KOPT-K1 (cell line): ENCODE measurements at regions not wholly inside any gene's neighbourhood (a gene's known extent, or its start where the extent isn't known, plus 50 kb on each side); places are given as distances from the start of the nearest gene placed in this dataset.

Experiments used
- H3K27ac ChIP-seq: fragments of 200-600 bp; sonication (generic); 2 replicates; pipeline ENCODE4 v1.5.1; 2016; ENCODE audit warnings: antibody characterized with exemption, mild to moderate bottlenecking, low read depth, low read length; ENCODE audit not compliant: poor library complexity, severe bottlenecking
- H3K36me3 ChIP-seq: fragments of 200-600 bp; sonication (generic); 2 replicates; pipeline ENCODE4 v1.5.1; 2017; ENCODE audit warnings: antibody characterized with exemption, mild to moderate bottlenecking, low read length, moderate library complexity; ENCODE audit not compliant: insufficient read depth
- H3K9me3 ChIP-seq: fragments of 200-600 bp; sonication (generic); 2 replicates; pipeline ENCODE4 v1.5.1; 2017; ENCODE audit warnings: antibody characterized with exemption, low read length, mild to moderate bottlenecking; ENCODE audit not compliant: insufficient read depth, poor library complexity, severe bottlenecking

- no peak overlapping the region for H3K27ac ChIP-seq
- H3K9me3 ChIP-seq, result no peaks in the 10 kb centered on the region
- H3K36me3 ChIP-seq, result no peaks in the 10 kb centered on the region
These were observed 63.0 kb downstream of the C5orf15 start for GRCh38 chr5:133905424-133905823.

- no peak overlapping the region for H3K27ac ChIP-seq
- H3K9me3 ChIP-seq, result no peaks in the 10 kb centered on the region
- no peaks in the 10 kb centered on the region for H3K36me3 ChIP-seq
These were observed 63.8 kb downstream of the C5orf15 start for GRCh38 chr5:133904641-133905040.

GRCh38 chr5:133902511-133903118 lies 65.8 kb downstream of the C5orf15 start:
- H3K9me3 ChIP-seq, result no peaks in the 10 kb centered on the region
- H3K27ac ChIP-seq, result no peak overlapping the region
- no peaks in the 10 kb centered on the region for H3K36me3 ChIP-seq

GRCh38 chr5:133900534-133901270 lies 67.7 kb downstream of the C5orf15 start:
- Histone ChIP-seq H3K27ac (no peak overlapping the region), H3K9me3 (no peaks in the 10 kb centered on the region), H3K36me3 (no peaks in the 10 kb centered on the region)

GRCh38 chr5:133899506-133899905 lies 68.9 kb downstream of the C5orf15 start:
- Histone ChIP-seq H3K27ac (no peak overlapping the region), H3K36me3 (no peaks in the 10 kb centered on the region), H3K9me3 (no peaks in the 10 kb centered on the region)

- H3K9me3 ChIP-seq, result no peaks in the 10 kb centered on the region
- no peaks in the 10 kb centered on the region for H3K36me3 ChIP-seq
- H3K27ac ChIP-seq, result no peak overlapping the region
These were observed 70.0 kb downstream of the C5orf15 start for GRCh38 chr5:133898440-133898839.

GRCh38 chr5:133897431-133897830 lies 71.0 kb downstream of the C5orf15 start:
- H3K27ac ChIP-seq, result no peak overlapping the region
- no peaks in the 10 kb centered on the region for H3K9me3 ChIP-seq
- no peaks in the 10 kb centered on the region for H3K36me3 ChIP-seq

GRCh38 chr5:133896873-133897272 lies 71.6 kb downstream of the C5orf15 start:
- H3K27ac ChIP-seq, result no peak overlapping the region
- H3K36me3 ChIP-seq, result no peaks in the 10 kb centered on the region
- no peaks in the 10 kb centered on the region for H3K9me3 ChIP-seq

- no peaks in the 10 kb centered on the region for H3K36me3 ChIP-seq
- H3K27ac ChIP-seq, result no peak overlapping the region
- H3K9me3 ChIP-seq, result no peaks in the 10 kb centered on the region
These were observed 72.2 kb downstream of the C5orf15 start for GRCh38 chr5:133895979-133896845.

GRCh38 chr5:133894143-133894542 lies 74.3 kb downstream of the C5orf15 start:
- Histone ChIP-seq H3K27ac (no peak overlapping the region), H3K36me3 (no peaks in the 10 kb centered on the region), H3K9me3 (no peaks in the 10 kb centered on the region)

GRCh38 chr5:133892774-133893173 lies 75.7 kb downstream of the C5orf15 start:
- Histone ChIP-seq H3K36me3 (no peaks in the 10 kb centered on the region), H3K9me3 (no peaks in the 10 kb centered on the region), H3K27ac (no peak overlapping the region)

- H3K9me3 ChIP-seq, result no peaks in the 10 kb centered on the region
- no peak overlapping the region for H3K27ac ChIP-seq
- no peaks in the 10 kb centered on the region for H3K36me3 ChIP-seq
These were observed 76.1 kb downstream of the C5orf15 start for GRCh38 chr5:133892306-133892705.

- no peaks in the 10 kb centered on the region for H3K9me3 ChIP-seq
- H3K27ac ChIP-seq, result no peak overlapping the region
- H3K36me3 ChIP-seq, result no peaks in the 10 kb centered on the region
These were observed 77.0 kb downstream of the C5orf15 start for GRCh38 chr5:133891390-133891789.

GRCh38 chr5:133890776-133891280 lies 77.6 kb downstream of the C5orf15 start:
- H3K9me3 ChIP-seq, result no peaks in the 10 kb centered on the region
- H3K36me3 ChIP-seq, result no peaks in the 10 kb centered on the region
- no peak overlapping the region for H3K27ac ChIP-seq

- Histone ChIP-seq H3K9me3 (no peaks in the 10 kb centered on the region), H3K36me3 (no peaks in the 10 kb centered on the region), H3K27ac (no peak overlapping the region)
These were observed 78.1 kb downstream of the C5orf15 start for GRCh38 chr5:133890314-133890713.
